Inferior parietal cortex (tissue), 1 donor: ENCODE measurements at regions not wholly inside any gene's neighbourhood (a gene's known extent, or its start where the extent isn't known, plus 50 kb on each side); places are given as distances from the start of the nearest gene placed in this dataset.

ENCODE experiments used
- DNase-seq: peaks from one replicate; pipeline ENCODE4 v3.0.0-alpha.2; 2016; ENCODE audit errors: extremely low spot score

DNA sequence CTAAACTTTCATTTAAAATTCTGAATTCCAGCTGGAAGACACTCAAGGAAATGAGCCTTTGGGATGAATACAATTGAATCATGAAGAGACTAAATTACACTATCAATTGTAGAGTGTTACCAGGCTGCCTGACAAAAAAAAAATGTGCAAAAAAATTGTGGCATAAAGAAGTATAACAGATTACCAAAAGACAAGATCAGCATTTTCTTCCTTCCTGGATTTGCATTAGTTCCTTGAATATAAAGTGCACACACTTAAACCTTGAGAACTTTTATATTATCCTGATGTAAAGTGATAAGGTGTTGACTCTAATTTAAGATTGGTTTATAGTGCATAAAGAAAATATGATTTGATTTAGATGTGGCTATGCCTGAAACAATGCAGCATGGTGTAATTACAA lies 412.7 kb upstream of the KLF6 start:
- DNase-seq: no peak

DNA sequence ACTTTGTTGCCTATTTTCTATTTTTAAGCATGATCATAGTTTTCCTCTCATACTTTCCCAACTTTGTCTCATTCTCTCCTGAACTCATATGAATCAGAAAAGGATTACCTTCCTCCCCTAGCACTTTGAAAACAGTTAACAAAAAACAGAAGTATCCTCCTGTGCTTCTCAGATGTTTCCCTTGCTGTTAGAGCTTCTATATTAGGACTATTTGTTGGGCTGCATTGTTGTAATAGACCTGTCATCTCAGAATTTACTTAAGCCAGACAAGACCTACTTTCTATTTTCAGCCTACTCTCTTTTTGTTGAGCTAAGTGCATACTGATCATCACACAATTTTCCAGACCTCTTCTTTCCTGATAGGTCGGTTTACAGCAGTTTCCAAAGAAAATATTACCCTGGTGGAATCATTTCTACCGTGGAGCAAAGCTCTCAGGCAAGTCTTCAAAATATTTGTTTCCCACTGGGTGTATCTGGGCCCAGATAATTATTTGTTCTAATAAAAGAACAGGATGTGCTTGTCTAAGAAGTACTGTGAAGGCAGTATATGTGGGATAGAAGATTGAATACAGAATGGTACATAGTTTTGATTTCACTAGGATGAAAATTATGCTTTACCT lies 411.9 kb upstream of the KLF6 start:
- no peak for DNase-seq

DNA sequence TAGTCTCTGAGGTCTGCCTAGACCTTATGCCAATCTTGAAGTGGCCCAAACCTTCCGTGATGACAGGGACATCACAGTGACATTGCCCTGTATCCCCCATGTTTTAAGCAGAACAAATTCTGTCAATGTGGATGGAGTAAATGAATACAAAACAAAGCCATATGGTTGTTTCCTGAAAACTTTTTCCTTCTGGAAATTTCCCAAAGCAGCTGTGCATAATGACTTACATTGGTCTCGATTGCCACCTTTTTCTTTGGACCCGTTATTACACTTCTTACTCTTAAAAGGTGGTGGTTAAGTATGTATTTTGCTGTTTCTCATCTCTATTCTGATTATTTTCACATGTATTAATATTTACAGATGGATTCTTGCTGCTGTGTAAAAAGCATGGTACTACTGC lies 411.2 kb upstream of the KLF6 start:
- no peak for DNase-seq

DNA sequence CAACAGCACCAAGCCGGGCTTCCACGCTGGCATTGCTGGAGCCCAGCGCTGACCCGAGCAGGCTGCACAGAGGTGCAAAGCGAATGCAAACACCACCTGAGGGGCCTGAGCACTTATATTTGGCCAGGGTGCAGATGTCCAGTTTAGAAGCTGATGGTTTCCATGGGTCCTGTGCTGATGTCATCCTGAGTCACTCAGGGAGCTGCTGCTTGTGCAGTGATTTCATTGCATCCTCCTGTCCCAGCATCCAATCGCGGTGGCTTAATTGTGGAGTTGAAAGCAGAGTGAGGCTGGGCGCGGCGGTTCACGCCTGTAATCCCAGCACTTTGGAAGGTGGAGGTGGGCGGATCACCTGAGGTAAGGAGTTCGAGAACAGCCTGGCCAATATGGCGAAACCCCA lies 410.2 kb upstream of the KLF6 start:
- no peak for DNase-seq

DNA sequence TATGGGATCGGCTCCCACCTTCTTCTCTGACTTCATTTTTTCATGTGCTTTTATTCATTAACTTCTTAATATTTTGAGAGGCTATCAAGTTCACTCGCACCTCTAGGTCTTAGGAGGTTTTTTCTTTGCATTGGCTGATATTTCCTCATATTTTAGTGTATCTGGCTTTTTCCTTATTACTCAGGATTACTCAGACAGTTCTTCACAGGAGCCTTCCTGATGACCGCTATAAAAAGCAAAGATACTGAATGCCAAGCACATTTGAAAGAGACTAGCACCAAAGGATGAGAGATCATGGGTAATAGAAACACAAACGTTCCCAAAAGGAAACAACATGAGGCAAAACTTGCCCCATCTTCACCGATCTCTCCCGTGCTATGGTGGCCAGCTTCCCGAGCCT lies 409.2 kb upstream of the KLF6 start:
- no peak for DNase-seq

DNA sequence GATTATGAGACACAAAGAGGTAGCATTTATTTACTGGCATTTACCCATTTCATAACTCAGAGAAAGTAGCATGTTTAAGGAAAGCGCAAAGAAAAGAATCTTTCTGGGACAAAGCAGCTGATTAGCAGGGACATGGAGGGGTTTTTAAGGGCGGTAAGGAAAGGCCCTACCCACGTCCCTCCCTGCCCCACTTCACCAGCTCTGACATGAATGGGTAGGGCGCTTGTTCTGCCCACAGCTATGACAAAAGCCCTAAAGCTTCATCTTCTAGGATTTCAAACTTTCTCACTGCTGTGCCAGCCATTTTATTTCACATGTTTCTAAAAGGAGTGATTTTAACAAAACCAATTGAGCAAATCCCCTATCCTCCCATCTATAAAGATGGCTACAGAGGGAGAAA lies 406.9 kb upstream of the KLF6 start:
- DNase-seq: no peak

DNA sequence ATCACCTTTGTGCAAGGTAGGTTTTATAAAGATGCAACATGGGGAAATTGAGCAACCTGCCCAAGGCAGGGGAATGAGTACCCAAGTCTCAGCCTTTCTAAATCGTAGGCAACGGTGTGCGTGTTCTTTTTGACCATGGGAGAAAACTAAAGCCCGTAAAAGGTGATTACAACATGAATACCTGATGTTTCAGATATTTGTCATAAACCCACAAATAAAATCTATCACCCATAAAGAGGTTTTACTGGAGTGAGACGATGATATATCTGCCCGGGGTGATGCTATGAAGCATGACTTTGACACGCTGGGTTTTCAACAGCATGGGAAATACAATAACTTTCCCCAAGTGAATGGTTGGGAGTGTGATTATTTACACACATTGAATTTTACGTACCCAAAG lies 406.3 kb upstream of the KLF6 start:
- no peak for DNase-seq

DNA sequence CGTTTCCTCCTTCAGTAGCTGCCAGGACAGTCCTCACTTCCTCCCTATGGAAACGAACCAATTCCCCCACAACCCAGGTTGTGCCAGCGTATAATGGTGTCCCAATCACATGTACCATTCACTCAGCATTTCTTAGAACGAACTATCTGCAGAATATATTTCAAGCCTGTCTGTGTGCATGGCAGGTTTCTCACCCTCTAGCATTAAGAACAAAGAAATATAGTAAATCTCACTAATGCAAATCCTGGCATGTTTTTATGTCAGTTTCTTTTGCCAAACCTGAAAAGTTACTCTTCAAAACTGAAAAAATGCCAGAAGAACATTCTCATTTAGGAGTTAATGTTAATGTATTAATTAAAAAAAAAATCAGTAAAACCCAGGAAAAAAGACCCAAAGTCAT lies 405.9 kb upstream of the KLF6 start:
- no peak for DNase-seq

DNA sequence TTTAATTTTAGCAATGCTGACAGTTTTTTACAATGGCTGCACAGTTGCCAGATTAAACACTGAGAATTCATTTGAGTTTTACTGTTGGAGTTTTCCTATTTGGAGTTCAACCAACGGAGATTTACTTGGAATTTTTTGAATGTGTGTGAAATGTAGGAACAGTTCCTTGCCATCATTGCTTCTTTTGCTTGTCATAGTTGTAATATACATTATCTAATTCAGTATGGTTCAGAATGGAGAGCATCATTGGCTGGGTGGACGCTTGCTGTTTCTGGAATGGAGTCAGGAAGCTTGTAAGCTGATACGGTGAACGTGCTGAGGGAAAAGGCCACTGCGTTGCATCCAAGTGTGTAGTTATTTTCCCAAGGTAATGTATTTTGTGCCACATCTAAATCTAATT lies 404.3 kb upstream of the KLF6 start:
- no peak for DNase-seq

DNA sequence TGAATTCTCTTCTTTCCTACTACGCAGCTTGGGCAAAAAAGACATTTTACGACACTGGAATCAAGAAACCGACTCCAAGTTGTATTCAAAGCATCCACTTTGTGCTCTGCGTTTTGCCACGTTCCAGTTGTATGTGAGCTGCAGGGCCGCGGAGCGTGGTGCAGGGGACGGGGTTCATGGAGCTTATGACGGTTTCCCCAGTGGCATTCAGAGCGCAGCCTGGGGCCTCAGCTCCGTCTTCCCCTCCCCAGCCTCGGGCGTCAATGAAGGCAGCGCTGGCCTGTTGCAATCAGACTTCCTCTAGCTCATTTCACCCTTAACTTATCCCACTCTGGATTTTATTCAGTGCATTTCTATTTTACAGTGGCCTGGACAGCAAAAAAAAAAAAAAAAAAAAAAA lies 403.4 kb upstream of the KLF6 start:
- no peak for DNase-seq

DNA sequence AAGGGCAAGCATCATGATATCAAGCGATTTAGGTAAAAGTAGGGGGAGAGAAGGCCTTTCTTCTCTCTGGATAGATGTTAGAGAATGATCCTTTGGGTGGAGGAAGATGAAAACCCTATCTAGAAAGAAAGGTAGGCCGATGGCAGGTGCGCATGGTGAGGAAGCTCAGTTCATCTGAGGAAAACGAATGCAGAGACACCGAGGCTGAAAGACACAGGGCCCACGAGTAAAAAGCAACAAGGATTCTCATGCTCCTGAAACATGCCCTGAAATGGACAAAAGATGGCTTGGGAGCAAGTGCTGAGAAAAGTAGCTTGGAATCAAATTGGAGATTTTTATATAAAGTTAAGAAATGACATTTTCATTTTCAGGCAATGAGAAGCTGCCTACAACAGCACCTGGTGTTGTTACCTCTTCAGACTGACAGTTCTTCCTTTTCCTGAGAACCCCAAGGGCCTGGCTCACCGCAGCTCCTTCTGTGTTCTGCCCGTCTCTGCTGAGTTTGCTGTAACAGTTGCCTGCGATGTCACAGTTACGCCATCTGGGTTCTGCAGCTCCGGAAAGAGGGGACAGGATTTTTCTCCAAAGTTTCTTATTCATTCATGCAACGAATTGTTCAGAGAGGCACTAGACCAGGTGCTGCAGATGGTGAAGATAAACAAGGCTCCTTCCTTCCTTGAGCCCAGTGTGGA lies 402.0 kb upstream of the KLF6 start:
- no peak for DNase-seq

DNA sequence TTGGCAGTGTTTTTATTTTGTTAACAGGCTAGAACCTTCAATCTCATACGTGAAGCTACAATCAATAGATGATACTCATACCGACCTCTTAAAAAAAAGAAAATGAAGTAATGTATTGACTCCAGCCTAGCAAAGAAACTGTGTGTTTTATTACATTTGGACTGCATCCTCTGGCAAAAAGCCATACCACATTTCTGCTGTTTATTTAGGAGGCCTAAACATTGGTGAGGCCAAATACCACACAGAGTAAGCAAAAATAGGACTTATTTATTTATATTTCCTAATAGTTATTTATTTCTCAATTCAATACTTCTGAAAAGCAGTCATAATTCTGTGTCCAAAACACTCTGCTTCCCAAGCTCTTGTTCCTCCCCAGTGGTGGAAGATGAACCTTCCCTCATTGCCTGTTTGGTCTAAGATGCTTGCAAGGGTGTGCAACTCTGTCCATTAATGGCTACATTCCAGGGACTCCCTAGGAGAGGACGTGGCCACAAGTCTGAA lies 398.8 kb upstream of the KLF6 start:
- no peak for DNase-seq

DNA sequence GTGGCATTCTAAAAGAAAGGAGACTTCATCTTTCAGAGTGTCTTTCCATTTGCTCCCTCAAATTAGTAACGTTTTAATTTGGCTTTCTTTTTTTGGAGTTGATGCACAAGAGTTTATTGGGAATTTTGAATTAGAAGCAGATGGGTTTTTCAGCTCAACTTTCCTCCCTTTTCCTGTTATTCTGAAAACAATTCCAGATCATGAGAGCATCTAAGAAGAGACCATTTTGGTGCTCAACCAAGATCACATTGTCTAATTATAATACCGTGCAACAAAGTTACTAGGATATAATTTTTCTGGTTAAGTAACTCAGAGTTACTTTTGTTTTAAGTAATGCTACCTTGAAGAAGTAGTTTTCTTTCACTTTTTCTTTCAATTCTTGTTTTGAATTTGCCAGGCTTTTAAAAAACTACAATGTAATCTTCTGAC lies 396.6 kb upstream of the KLF6 start:
- no peak for DNase-seq

DNA sequence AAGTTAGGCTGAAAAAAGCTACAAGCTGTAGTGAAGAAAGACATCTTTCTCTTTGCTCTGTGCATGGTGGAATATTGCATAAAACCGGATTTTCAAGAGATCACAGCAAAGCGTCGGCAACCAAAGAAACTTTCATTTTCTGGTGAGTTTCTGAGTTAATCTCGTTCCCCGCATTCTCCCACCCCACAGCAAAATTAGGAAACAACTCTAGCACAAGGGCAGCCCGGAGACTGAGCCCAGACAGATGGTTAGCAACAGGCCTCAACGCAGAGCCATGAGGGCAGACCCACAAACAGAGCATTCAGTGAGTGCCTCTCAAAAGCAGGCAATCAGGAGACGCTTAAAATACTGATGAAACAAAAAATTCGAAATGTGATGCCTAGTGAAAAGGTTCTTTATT lies 396.1 kb upstream of the KLF6 start:
- DNase-seq: no peak

DNA sequence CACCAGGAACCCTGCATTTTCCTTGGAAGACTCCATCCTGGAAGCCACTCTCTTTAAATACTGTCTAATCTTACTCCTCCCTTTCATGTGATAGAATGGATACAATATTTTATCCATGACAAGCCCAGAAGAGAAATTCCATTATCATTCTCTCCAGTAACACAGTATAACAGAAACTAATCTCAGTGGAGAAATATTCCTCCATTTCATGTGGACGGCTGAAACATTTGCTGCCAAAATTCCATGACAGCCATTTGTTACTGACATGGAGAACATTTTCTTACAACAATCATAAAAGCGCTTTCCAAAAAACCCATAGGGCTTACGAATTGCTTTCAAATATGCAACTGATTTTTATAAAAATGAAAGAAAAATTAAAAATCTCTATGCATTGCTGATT lies 392.8 kb upstream of the KLF6 start:
- DNase-seq: no peak

DNA sequence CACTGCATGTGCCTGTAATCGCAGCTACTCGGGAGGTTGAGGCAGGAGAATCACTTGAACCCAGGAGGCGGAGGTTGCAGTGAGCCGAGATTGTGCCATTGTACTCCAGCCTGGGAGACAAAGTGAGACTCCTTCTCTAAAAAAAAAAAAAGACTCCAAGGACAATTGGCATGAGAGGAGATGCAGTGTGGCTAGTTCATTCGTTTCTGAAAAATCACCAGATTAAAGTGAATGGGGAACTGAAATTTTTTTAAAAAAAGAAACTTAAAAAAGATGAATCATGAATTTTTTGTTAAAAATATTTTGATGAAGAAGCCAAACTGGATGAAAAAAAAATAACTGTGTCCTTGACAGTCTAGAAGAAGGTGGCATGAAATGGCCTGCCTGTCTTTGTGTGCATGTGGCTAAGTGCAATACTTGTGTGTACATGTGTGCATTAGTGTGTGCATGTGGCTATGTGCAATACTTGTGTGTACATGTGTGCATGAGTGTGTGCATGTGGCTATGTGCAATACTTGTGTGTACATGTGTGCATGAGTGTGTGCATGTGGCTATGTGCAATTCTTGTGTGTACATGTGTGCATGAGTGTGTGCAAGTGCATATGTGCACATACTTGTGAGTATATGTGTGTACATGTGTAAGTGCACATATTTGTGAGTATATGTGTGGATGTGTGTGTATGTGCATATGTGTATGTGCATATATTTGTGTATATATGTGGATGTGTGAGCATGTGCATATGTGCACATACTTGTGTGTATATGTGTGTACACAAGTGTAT lies 391.7 kb upstream of the KLF6 start:
- DNase-seq: no peak

DNA sequence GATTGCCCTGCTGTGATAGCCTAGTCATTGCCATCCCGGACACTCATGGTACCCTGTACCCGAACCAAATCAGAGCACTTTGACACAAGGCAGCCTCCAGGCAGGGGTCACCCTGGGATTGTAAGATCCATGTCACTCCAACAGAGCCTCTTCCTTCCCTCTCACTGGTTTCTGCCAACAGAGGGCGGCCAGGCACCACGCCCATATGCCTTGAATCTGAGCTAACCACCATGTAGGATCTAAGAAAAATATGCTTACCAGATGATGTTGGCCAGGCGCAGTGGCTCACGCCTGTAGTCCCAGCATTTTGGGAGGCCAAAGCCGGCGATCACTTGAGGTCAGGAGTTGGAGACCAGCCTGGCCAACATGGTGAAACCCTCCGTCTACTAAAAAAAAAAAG lies 389.2 kb upstream of the KLF6 start:
- no peak for DNase-seq

DNA sequence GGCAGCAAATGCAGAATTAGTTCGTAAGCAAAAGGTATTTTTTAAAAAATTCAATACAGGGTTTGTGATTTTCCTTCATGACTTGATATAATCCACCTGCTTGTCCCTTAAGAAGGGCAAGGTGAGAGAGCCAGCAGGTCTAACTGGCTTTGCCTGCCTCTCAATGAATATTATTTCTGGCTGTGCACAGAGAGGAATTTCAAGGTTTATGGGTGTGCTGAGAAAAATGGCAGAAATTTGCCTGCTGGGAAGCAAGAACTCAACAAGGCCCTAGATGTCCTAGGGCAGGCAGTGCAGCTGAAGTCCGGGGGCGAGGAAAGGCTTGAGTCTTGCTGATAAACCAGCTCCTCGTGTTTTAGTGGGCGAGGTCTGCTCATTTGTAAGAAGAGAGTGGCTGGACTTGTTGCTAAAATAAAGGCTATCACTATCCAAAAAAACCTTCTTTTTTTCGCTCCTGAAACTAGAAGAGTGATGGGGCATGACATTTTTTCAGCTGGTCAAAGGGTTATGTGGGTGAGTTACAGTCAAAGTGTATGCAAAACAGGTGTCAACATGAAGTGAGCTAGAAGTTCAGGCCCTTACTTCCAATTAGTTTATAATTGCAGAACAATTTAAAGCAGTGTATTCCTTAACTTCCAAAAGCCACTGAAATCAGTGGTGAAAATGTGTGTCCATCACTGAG lies 385.8 kb upstream of the KLF6 start:
- no peak for DNase-seq

DNA sequence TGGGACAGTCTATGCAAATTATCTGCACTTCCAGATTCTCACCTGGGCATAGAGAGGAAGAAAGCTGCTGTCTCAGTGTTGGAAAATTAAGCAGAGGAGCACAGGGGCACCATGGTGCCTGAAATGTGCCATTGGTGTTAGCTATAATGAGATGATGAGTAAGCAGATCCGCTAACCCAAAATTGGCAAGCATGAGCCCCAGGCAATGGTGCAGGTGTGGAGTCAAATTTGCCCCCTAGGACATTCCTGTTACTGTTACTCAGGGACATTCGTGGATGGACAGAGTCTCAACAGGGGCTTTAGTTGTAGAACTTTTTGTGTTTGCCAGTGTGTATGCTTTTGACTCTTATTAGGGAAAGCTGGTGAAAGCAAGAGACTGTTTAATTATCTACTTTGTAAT lies 385.2 kb upstream of the KLF6 start:
- DNase-seq: no peak

DNA sequence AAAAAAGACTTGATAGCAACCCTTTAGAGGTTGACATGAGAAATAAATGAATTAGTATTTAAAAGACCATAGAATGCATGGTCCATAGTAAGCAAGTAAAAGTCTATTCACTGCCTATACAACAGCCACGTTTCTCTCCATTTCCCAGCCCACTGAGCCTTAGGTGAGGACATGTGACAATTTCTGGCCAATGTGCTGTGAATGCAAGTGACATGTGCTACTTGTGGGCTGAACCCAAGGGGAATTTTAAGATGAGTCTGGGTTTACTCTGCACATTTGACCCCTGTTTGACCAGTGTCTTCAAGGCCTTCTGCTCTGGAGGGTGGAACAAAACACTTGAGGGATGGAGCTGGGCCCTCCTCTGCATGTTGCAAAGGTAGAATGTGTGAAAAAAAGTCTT lies 384.4 kb upstream of the KLF6 start:
- DNase-seq: no peak

DNA sequence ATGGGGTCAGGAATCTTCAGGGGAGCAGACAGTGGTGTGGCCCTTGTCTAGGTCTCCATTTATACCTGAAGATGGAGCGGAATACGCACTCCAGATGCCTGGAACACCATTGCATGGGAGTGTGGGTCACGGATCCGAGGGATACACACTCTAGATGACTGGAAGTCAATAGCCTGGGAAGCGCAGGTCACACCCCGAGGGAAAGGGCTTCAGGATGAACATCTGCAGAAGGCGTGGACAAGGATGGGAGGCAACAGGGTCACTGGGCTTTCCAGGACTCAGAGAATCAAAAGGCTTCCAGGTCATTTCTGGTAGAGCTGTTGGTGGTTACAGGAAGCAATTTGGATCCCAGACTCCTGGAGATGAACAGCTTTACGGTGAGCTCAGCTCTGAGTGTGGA lies 382.2 kb upstream of the KLF6 start:
- DNase-seq: no peak

DNA sequence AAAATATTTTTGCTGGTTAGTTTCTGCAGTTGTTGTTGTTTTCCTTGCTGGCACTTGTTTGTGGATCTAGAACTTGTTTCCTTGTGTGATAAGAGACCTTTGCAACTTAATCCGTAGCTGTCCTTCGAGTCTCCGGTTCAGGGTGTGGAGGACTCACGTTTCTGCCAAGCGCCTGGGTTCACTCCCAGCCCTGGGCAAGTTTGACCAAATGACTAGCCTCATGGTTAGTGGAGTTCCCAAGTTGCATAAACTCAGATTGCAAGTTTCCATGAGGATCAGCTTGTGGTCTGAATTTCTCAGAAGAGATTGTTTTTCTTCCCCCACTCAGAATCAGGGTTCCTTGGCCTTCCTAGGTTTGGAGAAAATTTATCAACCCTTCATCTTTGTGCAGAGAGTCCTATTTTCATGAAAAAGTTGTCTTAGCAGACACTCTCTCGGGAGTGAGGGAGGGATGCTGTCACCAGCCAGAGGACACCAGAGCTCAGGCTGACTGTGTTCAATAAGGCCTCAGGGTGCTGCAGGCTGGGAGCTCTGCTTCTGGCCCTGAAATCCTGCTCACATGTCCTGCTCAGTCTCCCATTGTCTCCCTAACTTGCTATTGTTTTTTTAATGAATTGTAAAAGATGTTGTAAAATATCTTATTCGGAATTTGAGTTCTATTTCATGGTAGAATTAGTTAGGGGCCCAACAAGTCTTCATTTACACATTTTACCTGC lies 377.7 kb upstream of the KLF6 start:
- DNase-seq: no peak
